Colonic mucosa (tissue), 4 donors: ENCODE measurements at regions not wholly inside any gene's neighbourhood (a gene's known extent, or its start where the extent isn't known, plus 50 kb on each side); places are given as distances from the start of the nearest gene placed in this dataset.

Source experiments
- DNase-seq: peaks from one replicate; pipeline ENCODE4 v3.0.0-alpha.2; 2020
- H3K27ac ChIP-seq: fragments of 200-600 bp; one replicate; pipeline ENCODE4 v1.8.0; 2021
- H3K27me3 ChIP-seq: fragments of 200-600 bp; one replicate; pipeline ENCODE4 v1.8.0; 2021
- H3K36me3 ChIP-seq: fragments of 200-600 bp; one replicate; pipeline ENCODE4 v1.8.0; 2021
- H3K4me1 ChIP-seq: fragments of 200-600 bp; one replicate; pipeline ENCODE4 v1.8.0; 2021; ENCODE audit warnings: mild to moderate bottlenecking
- H3K4me3 ChIP-seq: fragments of 200-600 bp; one replicate; pipeline ENCODE4 v1.8.0; 2021
- H3K9ac ChIP-seq, 2 donors: one replicate each; pipeline ENCODE4 v1.7.0; 2013; ENCODE audit warnings: control low read depth in 2 of 2, low read depth in 2 of 2, low read length in 2 of 2
- H3K9me3 ChIP-seq: fragments of 200-600 bp; one replicate; pipeline ENCODE4 v1.8.0; 2021
- intact Hi-C: fragments of 100-400 bp; cut with DNase I; formaldehyde crosslinking; loops from one replicate; pipeline ENCODE4 v1.14.1; 2022
- TF ChIP-seq, protein P1 (sequence below): fragments of 200-600 bp; IDR thresholded peaks from one replicate; pipeline ENCODE4 v1.8.0; 2022; ENCODE audit warnings: antibody characterized with exemption, mild to moderate bottlenecking
- donor health status: healthy.
- donor health status: DM: no; HTN: no; CAD: no.
- donor health status: DM: no; HTN: no; CAD: no.

DNA sequence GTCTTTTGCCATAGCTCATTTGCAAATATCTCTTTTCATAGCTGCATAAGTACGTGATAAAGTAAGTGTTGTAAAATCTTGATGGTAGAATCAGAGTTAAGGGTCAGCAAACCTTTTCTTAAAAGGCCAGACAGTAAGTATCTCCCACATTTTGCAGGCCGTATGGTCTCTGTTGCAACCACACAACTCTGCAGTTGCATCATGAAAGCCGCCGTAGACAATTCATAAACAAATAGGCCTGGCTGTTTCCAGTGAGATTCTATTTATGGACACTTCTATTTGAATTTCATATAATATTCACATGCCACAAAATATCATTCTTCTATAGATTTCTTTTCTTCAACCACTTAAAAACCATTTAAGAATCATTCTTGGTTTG is 248.5 kb downstream of the TLE3 start:
- TF ChIP-seq, protein P1, sequence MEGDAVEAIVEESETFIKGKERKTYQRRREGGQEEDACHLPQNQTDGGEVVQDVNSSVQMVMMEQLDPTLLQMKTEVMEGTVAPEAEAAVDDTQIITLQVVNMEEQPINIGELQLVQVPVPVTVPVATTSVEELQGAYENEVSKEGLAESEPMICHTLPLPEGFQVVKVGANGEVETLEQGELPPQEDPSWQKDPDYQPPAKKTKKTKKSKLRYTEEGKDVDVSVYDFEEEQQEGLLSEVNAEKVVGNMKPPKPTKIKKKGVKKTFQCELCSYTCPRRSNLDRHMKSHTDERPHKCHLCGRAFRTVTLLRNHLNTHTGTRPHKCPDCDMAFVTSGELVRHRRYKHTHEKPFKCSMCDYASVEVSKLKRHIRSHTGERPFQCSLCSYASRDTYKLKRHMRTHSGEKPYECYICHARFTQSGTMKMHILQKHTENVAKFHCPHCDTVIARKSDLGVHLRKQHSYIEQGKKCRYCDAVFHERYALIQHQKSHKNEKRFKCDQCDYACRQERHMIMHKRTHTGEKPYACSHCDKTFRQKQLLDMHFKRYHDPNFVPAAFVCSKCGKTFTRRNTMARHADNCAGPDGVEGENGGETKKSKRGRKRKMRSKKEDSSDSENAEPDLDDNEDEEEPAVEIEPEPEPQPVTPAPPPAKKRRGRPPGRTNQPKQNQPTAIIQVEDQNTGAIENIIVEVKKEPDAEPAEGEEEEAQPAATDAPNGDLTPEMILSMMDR: no peak
- no peaks in the 10 kb centered on the region for H3K27me3 ChIP-seq
- no peak for DNase-seq

DNA sequence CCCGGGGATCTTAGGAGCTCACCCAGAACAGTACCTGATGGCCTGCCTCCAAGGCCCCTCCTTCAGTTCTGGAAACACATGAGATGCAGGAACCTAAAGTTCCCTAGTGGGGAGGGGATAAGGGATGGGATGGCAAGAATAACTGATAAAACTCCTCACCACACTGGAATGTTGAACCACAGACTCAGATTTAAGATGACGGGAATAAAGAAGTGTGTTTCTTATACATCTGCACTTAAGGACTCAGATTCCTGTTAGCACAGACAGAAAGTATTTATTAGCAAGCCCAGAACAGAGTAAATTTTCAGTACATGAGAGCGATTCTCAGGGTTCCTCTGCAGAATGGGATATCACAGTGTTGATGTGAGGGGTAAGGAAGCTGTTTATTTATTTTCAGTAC is 245.2 kb downstream of the TLE3 start:
- Histone ChIP-seq H3K9ac (no peak overlapping the region), H3K36me3 (no peaks in the 10 kb centered on the region), H3K4me1 (no peaks in the 10 kb centered on the region), H3K9me3 (no peaks in the 10 kb centered on the region), H3K4me3 (no peak overlapping the region), H3K27ac (no peak overlapping the region), H3K27me3 (no peaks in the 10 kb centered on the region)
- intact Hi-C loops: no loop called here
- TF ChIP-seq, protein P1: no peak
- DNase-seq: no peak

More for the DNA sequence above, 248.5 kb downstream of the TLE3 start:
- Histone ChIP-seq H3K36me3 (no peaks in the 10 kb centered on the region), H3K9ac (no peak overlapping the region), H3K9me3 (no peaks in the 10 kb centered on the region), H3K4me3 (no peak overlapping the region), H3K4me1 (no peaks in the 10 kb centered on the region), H3K27ac (no peak overlapping the region)
- intact Hi-C loops: no loop called here

DNA sequence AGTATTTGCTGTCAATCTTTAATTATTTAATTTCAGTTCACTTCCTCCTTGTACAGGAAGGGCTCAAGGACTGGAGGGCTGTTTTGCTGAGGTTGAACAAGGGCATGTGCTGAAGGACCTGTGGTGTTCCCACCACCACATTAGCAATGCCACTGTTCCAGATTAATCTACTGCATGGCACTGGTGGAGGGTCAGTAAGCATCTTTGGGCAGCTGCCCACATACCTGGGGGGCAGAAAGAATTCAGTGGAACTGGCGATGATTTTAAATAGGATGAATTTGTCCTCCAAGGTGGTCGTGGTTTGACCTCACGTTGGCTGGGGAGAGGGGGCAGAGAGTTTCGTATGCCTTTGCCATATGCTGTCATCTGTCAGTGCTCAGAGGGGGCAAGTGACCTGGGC is 244.8 kb downstream of the TLE3 start:
- Histone ChIP-seq H3K4me1 (no peaks in the 10 kb centered on the region), H3K36me3 (no peaks in the 10 kb centered on the region), H3K9me3 (no peaks in the 10 kb centered on the region), H3K9ac (no peak overlapping the region), H3K27me3 (no peaks in the 10 kb centered on the region), H3K27ac (no peak overlapping the region), H3K4me3 (no peak overlapping the region)
- intact Hi-C loops: no loop called here
- DNase-seq: no peak
- TF ChIP-seq, protein P1: no peak

DNA sequence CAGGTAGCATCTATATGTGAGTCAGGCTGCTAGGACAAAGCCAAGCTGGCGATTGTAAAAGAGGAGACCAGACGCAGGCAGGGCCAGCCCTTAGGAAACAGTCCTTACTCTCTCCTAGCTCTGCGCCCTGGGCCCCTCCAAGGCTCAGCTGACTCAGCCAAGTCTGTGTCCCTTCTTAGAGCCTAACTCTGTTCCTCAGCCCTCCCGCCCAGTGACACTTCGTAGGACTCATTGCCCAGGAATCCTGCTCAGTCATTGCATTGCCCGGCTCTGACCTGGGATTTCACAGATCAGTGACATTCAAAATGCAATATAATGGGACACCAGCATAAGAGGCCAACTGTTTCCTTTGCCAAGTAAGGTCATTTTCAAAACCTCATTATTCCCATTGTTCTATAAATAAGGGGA is 244.2 kb downstream of the TLE3 start:
- Histone ChIP-seq H3K9ac (no peak overlapping the region), H3K4me3 (no peak overlapping the region), H3K4me1 (no peaks in the 10 kb centered on the region), H3K27me3 (no peaks in the 10 kb centered on the region), H3K9me3 (no peaks in the 10 kb centered on the region), H3K27ac (no peak overlapping the region), H3K36me3 (no peaks in the 10 kb centered on the region)
- intact Hi-C loops: no loop called here
- DNase-seq: no peak
- TF ChIP-seq, protein P1: no peak

DNA sequence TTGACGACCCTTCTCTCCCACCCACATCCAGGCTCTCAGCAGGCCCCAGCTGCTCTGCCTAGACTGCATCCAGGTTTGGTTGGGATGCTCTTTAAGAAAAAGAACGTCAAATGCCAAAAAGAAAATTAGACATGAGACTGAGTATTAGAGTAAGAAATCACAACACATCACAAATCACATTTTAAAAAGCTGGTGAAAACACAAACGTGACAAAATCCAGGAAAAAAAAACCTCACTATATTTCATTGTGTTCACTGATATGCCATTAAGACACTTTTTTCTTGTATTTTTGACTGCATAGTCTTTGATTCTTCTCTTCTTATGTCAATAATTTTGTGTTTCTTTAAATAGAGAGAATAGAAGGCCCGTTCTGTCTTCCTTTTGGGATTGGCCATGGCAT is 243.7 kb downstream of the TLE3 start:
- H3K4me1 ChIP-seq: no peaks in the 10 kb centered on the region
- H3K27me3 ChIP-seq: no peaks in the 10 kb centered on the region
- H3K27ac ChIP-seq: no peak overlapping the region
- TF ChIP-seq, protein P1: no peak
- no peak overlapping the region for H3K9ac ChIP-seq
- no peak overlapping the region for H3K4me3 ChIP-seq
- intact Hi-C loops: no loop called here
- H3K9me3 ChIP-seq: no peaks in the 10 kb centered on the region
- no peaks in the 10 kb centered on the region for H3K36me3 ChIP-seq
- DNase-seq: no peak
